NCI-H2107 (cell line): ENCODE measurements at regions not wholly inside any gene's neighbourhood (a gene's known extent, or its start where the extent isn't known, plus 50 kb on each side); places are given as distances from the start of the nearest gene placed in this dataset.
"Not testable (repeated sequence)": the region's sequence is repeated elsewhere in the genome, so short reads cannot be mapped to it uniquely, and the experiment has no call there.

Experiments
- DNase-seq: peaks from one replicate; lab custom pipeline; 2025; lab: John Stamatoyannopoulos, UW

- DNase-seq = no peak
Observed at GRCh38 chr11:91326280-91326679, 898.3 kb upstream of the FAT3 start.

- DNase-seq = no peak
Observed at GRCh38 chr11:91314521-91314920, 910.1 kb upstream of the FAT3 start.

GRCh38 chr11:91312541-91312940 is 912.1 kb upstream of the FAT3 start:
- no peak for DNase-seq

GRCh38 chr11:91310085-91310484 is 914.5 kb upstream of the FAT3 start:
- no peak for DNase-seq

GRCh38 chr11:91308069-91308468 is 916.5 kb upstream of the FAT3 start:
- no peak for DNase-seq

- no peak for DNase-seq
Observed at GRCh38 chr11:91305402-91305801, 919.2 kb upstream of the FAT3 start.

GRCh38 chr11:91303749-91304148 is 920.9 kb upstream of the FAT3 start:
- DNase-seq = no peak

- no peak for DNase-seq
Observed at GRCh38 chr11:91299980-91300379, 924.6 kb upstream of the FAT3 start.

- DNase-seq = no peak
Observed at GRCh38 chr11:91296629-91297028, 928.0 kb upstream of the FAT3 start.

- no peak for DNase-seq
Observed at GRCh38 chr11:91295591-91295990, 929.0 kb upstream of the FAT3 start.

- no peak for DNase-seq
Observed at GRCh38 chr11:91293119-91293518, 931.5 kb upstream of the FAT3 start.

- no peak for DNase-seq
Observed at GRCh38 chr11:91272089-91272488, 952.5 kb upstream of the FAT3 start.

- not testable (repeated sequence) for DNase-seq
Observed at GRCh38 chr11:91268512-91269295, 955.9 kb upstream of the FAT3 start.

GRCh38 chr11:91265946-91266345 is 958.7 kb upstream of the FAT3 start:
- DNase-seq = no peak

GRCh38 chr11:91264481-91264880 is 960.1 kb upstream of the FAT3 start:
- no peak for DNase-seq

GRCh38 chr11:91263496-91264365 is 960.9 kb upstream of the FAT3 start:
- no peak for DNase-seq

GRCh38 chr11:91261513-91261912 is 963.1 kb upstream of the FAT3 start:
- no peak for DNase-seq

- no peak for DNase-seq
Observed at GRCh38 chr11:91258876-91259275, 965.7 kb upstream of the FAT3 start.

- no peak for DNase-seq
Observed at GRCh38 chr11:91257667-91258066, 967.0 kb upstream of the FAT3 start.

- no peak for DNase-seq
Observed at GRCh38 chr11:91248199-91248807, 976.3 kb upstream of the FAT3 start.

- DNase-seq = no peak
Observed at GRCh38 chr11:91247009-91247735, 977.4 kb upstream of the FAT3 start.

- no peak for DNase-seq
Observed at GRCh38 chr11:91244912-91245311, 979.7 kb upstream of the FAT3 start.
